B cell (primary cell): ENCODE measurements at regions not wholly inside any gene's neighbourhood (a gene's known extent, or its start where the extent isn't known, plus 50 kb on each side); places are given as distances from the start of the nearest gene placed in this dataset.

ENCODE experiments used
- ATAC-seq: fragments of 200-7000 bp; cut with Tn5 transposase; one replicate; pipeline ENCODE4 v1.10.0; 2021; ENCODE audit warnings: low read depth, mild to moderate bottlenecking, moderate number of reproducible peaks, moderate library complexity
- CTCF ChIA-PET: fragments of 350-600 bp; sonication (Branson Sonifier 250); formaldehyde crosslinking; loops from one replicate; lab custom pipeline; 2021; ENCODE audit warnings: antibody characterized with exemption, inconsistent platforms; lab: Charles Lee
- POLR2A ChIA-PET: fragments of 350-600 bp; sonication (Branson Sonifier 250); formaldehyde crosslinking; loops from one replicate; lab custom pipeline; 2021; ENCODE audit warnings: antibody characterized with exemption; lab: Charles Lee
- DNase-seq: peaks from one replicate; pipeline ENCODE4 v3.0.0; 2013
- H2AFZ ChIP-seq: 2 replicates; pipeline ENCODE4 v1.6.1; 2012; ENCODE audit warnings: mild to moderate bottlenecking, low read depth, low read length; ENCODE audit not compliant: insufficient read depth, poor library complexity, severe bottlenecking
- H3K27ac ChIP-seq, 2 donors: 1 replicate in 1 of 2; 2 replicates in 1 of 2; pipeline ENCODE4 v1.5.1; 2012 to 2013; ENCODE audit warnings: low read length in 2 of 2, mild to moderate bottlenecking in 2 of 2, moderate library complexity in 1 of 2
- H3K27me3 ChIP-seq, 4 experiments: fragments of 200-600 bp in 1 of 4; sonication (generic) in 1 of 4; replicated peaks in 1 of 4; 1 replicate in 2 of 4; 2 replicates in 2 of 4; pipeline versions ENCODE4 v1.6.1 to v1.7.0; 2013 to 2016; ENCODE audit warnings: low read length in 3 of 4, mild to moderate bottlenecking in 2 of 4, mixed read lengths in 1 of 4, moderate library complexity in 1 of 4; ENCODE audit not compliant: insufficient read depth in 4 of 4, control insufficient read depth in 3 of 4; ENCODE audit errors: control extremely low read depth in 1 of 4
- H3K36me3 ChIP-seq, 2 experiments: replicated peaks in 1 of 2; 1 replicate in 1 of 2; 2 replicates in 1 of 2; pipeline versions ENCODE4 v1.6.1 to v1.7.1; 2013; ENCODE audit warnings: low read length in 1 of 2; ENCODE audit not compliant: insufficient read depth in 2 of 2, control insufficient read depth in 1 of 2; ENCODE audit errors: control extremely low read depth in 1 of 2, extremely low read depth in 1 of 2
- H3K4me1 ChIP-seq, 2 donors: fragments of 200-600 bp in 1 of 2; sonication (generic) in 1 of 2; 1 replicate in 1 of 2; 2 replicates in 1 of 2; pipeline versions ENCODE4 v1.5.1 to v1.6.1; 2013 to 2017; ENCODE audit warnings: low read length in 2 of 2; ENCODE audit not compliant: control insufficient read depth in 2 of 2, insufficient read depth in 2 of 2
- H3K4me2 ChIP-seq: replicated peaks from 2 replicates; pipeline ENCODE3; 2012; ENCODE audit warnings: mild to moderate bottlenecking, low read depth, low read length; ENCODE audit not compliant: poor library complexity, severe bottlenecking
- H3K4me3 ChIP-seq, 5 experiments: fragments of 200-600 bp in 1 of 5; sonication (generic) in 1 of 5; 1 replicate in 3 of 5; 2 replicates in 2 of 5; pipeline versions ENCODE4 v1.5.1 to v1.7.0; 2011 to 2016; ENCODE audit warnings: low read length in 4 of 5, mild to moderate bottlenecking in 4 of 5, low read depth in 2 of 5, control low read depth in 1 of 5, moderate library complexity in 1 of 5; ENCODE audit not compliant: insufficient read depth in 1 of 5; ENCODE audit errors: control extremely low read depth in 1 of 5, extremely low read depth in 1 of 5
- H3K79me2 ChIP-seq: fragments of 200-600 bp; sonication (generic); one replicate; pipeline ENCODE4 v1.6.0; 2016; ENCODE audit warnings: low read length; ENCODE audit not compliant: control insufficient read depth, insufficient read depth
- H3K9ac ChIP-seq: fragments of 200-600 bp; sonication (generic); 2 replicates; pipeline ENCODE4 v1.6.1; 2017; ENCODE audit warnings: mild to moderate bottlenecking, low read length, moderate library complexity
- H3K9me3 ChIP-seq, 3 donors: one replicate each; pipeline versions ENCODE4 v1.6.1 to v1.7.1; 2013; ENCODE audit warnings: low read length in 2 of 3; ENCODE audit not compliant: control insufficient read depth in 2 of 3, insufficient read depth in 1 of 3; ENCODE audit errors: control extremely low read depth in 1 of 3
- H4K20me1 ChIP-seq: 2 replicates; pipeline ENCODE4 v1.6.0; 2012; ENCODE audit warnings: mild to moderate bottlenecking, low read length; ENCODE audit not compliant: insufficient read depth, control insufficient read depth, poor library complexity, severe bottlenecking
- H3K27ac Mint-ChIP-seq: one replicate; pipeline ENCODE4 v1.8.0; 2021; ENCODE audit warnings: mixed read lengths
- H3K27me3 Mint-ChIP-seq: one replicate; pipeline ENCODE4 v1.8.0; 2021; ENCODE audit warnings: mixed read lengths
- H3K4me1 Mint-ChIP-seq: one replicate; pipeline ENCODE4 v1.8.0; 2021; ENCODE audit warnings: mixed read lengths
- H3K4me3 Mint-ChIP-seq: one replicate; pipeline ENCODE4 v1.8.0; 2021; ENCODE audit warnings: mixed read lengths
- H3K9me3 Mint-ChIP-seq: one replicate; pipeline ENCODE4 v1.8.0; 2022; ENCODE audit warnings: mixed read lengths; ENCODE audit not compliant: insufficient read depth
- CTCF ChIP-seq: fragments of 200-600 bp; IDR thresholded peaks from one replicate; pipeline ENCODE4 v1.8.0; 2022; ENCODE audit warnings: antibody characterized with exemption, mild to moderate bottlenecking
- EZH2 ChIP-seq: IDR thresholded peaks from 2 replicates; pipeline ENCODE4 v1.6.1; 2012; ENCODE audit warnings: borderline replicate concordance, low read depth, mild to moderate bottlenecking, moderate library complexity, low read length; ENCODE audit not compliant: insufficient read depth, poor library complexity, severe bottlenecking
- WGBS: methylation state at CpG from one replicate; pipeline ENCODE4 v1.1.5; 2013; ENCODE audit warnings: missing lambda C conversion rate; ENCODE audit not compliant: insufficient coverage; 5-methylcytosine and 5-hydroxymethylcytosine counted together
- intact Hi-C: fragments of 100-400 bp; cut with micrococcal nuclease; formaldehyde crosslinking; loops from one replicate; pipeline ENCODE4 v1.10.0; 2022

- Histone ChIP-seq H3K4me2 (no peak overlapping the region), H3K4me3 (no peak overlapping the region), H3K4me1 (no peaks in the 10 kb centered on the region), H3K27ac (no peak overlapping the region), H4K20me1 (no peaks in the 10 kb centered on the region), H3K79me2 (no peaks in the 10 kb centered on the region), H3K36me3 (no peaks in the 10 kb centered on the region), H3K9me3 (no peaks in the 10 kb centered on the region), H2AFZ (no peak overlapping the region), H3K9ac (no peak overlapping the region), H3K27me3 (peaks cover 0 to 6% (median 1%) of the 10 kb centered on the region in 4 experiments)
- intact Hi-C loops, result no loop called here
- Mint-ChIP-seq H3K27me3 (peaks cover 37% of the 10 kb centered on the region), H3K27ac (no peak overlapping the region), H3K9me3 (no peaks in the 10 kb centered on the region), H3K4me1 (no peaks in the 10 kb centered on the region), H3K4me3 (no peak overlapping the region)
- POLR2A ChIA-PET, result no interaction called here
- DNase-seq (peak; percentile 27), ATAC-seq (no peak)
- CTCF ChIA-PET, result no interaction called here
- no peak for TF ChIP-seq CTCF
- no peak for TF ChIP-seq EZH2
- 34% methylated on average over 5 of the region's 8 CpGs for WGBS
Measured at GRCh38 chr3:10594915-10595314, 89.5 kb upstream of the ATP2B2 start.

GRCh38 chr3:10596746-10597448 lies 91.5 kb upstream of the ATP2B2 start:
- H4K20me1 ChIP-seq, result no peaks in the 10 kb centered on the region
- DNase-seq, result no peak
- WGBS, result 79% methylated on average over 11 of the region's 13 CpGs
- H3K79me2 ChIP-seq, result no peaks in the 10 kb centered on the region
- no peaks in the 10 kb centered on the region for H3K4me1 ChIP-seq
- H2AFZ ChIP-seq, result no peak overlapping the region
- Mint-ChIP-seq H3K4me1 (no peaks in the 10 kb centered on the region), H3K4me3 (no peak overlapping the region), H3K27ac (no peak overlapping the region), H3K27me3 (peaks cover 28% of the 10 kb centered on the region), H3K9me3 (no peaks in the 10 kb centered on the region)
- intact Hi-C loops, result no loop called here
- POLR2A ChIA-PET, result no interaction called here
- H3K36me3 ChIP-seq, result no peaks in the 10 kb centered on the region
- no peak overlapping the region for H3K4me2 ChIP-seq
- ATAC-seq, result no peak
- TF ChIP-seq CTCF, result no peak
- TF ChIP-seq EZH2, result no peak
- H3K27ac ChIP-seq, result no peak overlapping the region
- H3K9me3 ChIP-seq, result no peaks in the 10 kb centered on the region
- CTCF ChIA-PET, result no interaction called here
- H3K4me3 ChIP-seq, result no peak overlapping the region
- H3K27me3 ChIP-seq, result peaks cover 0 to 4% (median 0%) of the 10 kb centered on the region in 4 experiments
- no peak overlapping the region for H3K9ac ChIP-seq
